ENCODE measurements at regions not wholly inside any gene's neighbourhood (a gene's known extent, or its start where the extent isn't known, plus 50 kb on each side); places are given as distances from the start of the nearest gene placed in this dataset.
A peak's percentile ranks its signal among the peaks of the same experiment; 100 is the strongest.

GRCh38 chr7:69217516-69218350, 380.5 kb upstream of the AUTS2 start:
- H3K36me3 ChIP-seq (ENCODE audit: insufficient read depth, low read length): no peaks in the 10 kb centered on the region
- no peaks in the 10 kb centered on the region for H3K36me3 Mint-ChIP-seq
- intact Hi-C loops (cut with micrococcal nuclease): no loop called here
- POLR2A ChIA-PET (ENCODE audit: partially characterized antibody): no interaction called here
- H3K27me3 Mint-ChIP-seq: no peaks in the 10 kb centered on the region
- H3K4me3 Mint-ChIP-seq: no peak overlapping the region
- CTCF ChIA-PET (ENCODE audit: partially characterized antibody): no interaction called here
- H3K4me1 ChIP-seq (ENCODE audit: insufficient read depth, low read length): no peaks in the 10 kb centered on the region
- peaks cover 0 to 16% (median 7%) of the 10 kb centered on the region in 8 donors for H3K9me3 Mint-ChIP-seq
- no peak for DNase-seq
- H3K27ac ChIP-seq (ENCODE audit: low read depth, low read length): no peak overlapping the region
- H3K9me3 ChIP-seq (ENCODE audit: control insufficient read depth in 1 of 2, low read length in 2 of 2): no peaks in the 10 kb centered on the region
- no peaks in the 10 kb centered on the region for H3K27me3 ChIP-seq (ENCODE audit: insufficient read depth, low read length)
- H3K4me3 ChIP-seq (ENCODE audit: low read length in 2 of 2): no peak overlapping the region
- no peaks in the 10 kb centered on the region for H3K4me1 Mint-ChIP-seq
- no peak overlapping the region for H3K27ac Mint-ChIP-seq

GRCh38 chr7:69218576-69218975, 379.7 kb upstream of the AUTS2 start:
- no peak overlapping the region for H3K27ac Mint-ChIP-seq
- ChIA-PET CTCF (ENCODE audit: partially characterized antibody) (no interaction called here), POLR2A (ENCODE audit: partially characterized antibody) (no interaction called here)
- no peaks in the 10 kb centered on the region for H3K9me3 ChIP-seq (ENCODE audit: control insufficient read depth in 1 of 2, low read length in 2 of 2)
- intact Hi-C loops (cut with micrococcal nuclease): no loop called here
- no peaks in the 10 kb centered on the region for H3K4me1 Mint-ChIP-seq
- no peak for DNase-seq
- H3K27me3 Mint-ChIP-seq: no peaks in the 10 kb centered on the region
- H3K27me3 ChIP-seq (ENCODE audit: insufficient read depth, low read length): no peaks in the 10 kb centered on the region
- no peaks in the 10 kb centered on the region for H3K36me3 ChIP-seq (ENCODE audit: insufficient read depth, low read length)
- no peak overlapping the region for H3K4me3 Mint-ChIP-seq
- H3K4me3 ChIP-seq (ENCODE audit: low read length in 2 of 2): no peak overlapping the region
- H3K9me3 Mint-ChIP-seq: peaks cover 0 to 16% (median 7%) of the 10 kb centered on the region in 8 donors
- H3K36me3 Mint-ChIP-seq: no peaks in the 10 kb centered on the region
- H3K4me1 ChIP-seq (ENCODE audit: insufficient read depth, low read length): no peaks in the 10 kb centered on the region
- no peak overlapping the region for H3K27ac ChIP-seq (ENCODE audit: low read depth, low read length)

GRCh38 chr7:69219381-69219780, 378.9 kb upstream of the AUTS2 start:
- POLR2A ChIA-PET (ENCODE audit: partially characterized antibody): no interaction called here
- CTCF ChIA-PET (ENCODE audit: partially characterized antibody): no interaction called here
- no peaks in the 10 kb centered on the region for H3K27me3 ChIP-seq (ENCODE audit: insufficient read depth, low read length)
- Mint-ChIP-seq H3K27me3 (no peaks in the 10 kb centered on the region), H3K4me1 (no peaks in the 10 kb centered on the region), H3K36me3 (no peaks in the 10 kb centered on the region), H3K4me3 (no peak overlapping the region), H3K27ac (no peak overlapping the region), H3K9me3 (peaks cover 0 to 13% (median 8%) of the 10 kb centered on the region in 8 donors)
- H3K36me3 ChIP-seq (ENCODE audit: insufficient read depth, low read length): no peaks in the 10 kb centered on the region
- no peaks in the 10 kb centered on the region for H3K4me1 ChIP-seq (ENCODE audit: insufficient read depth, low read length)
- H3K9me3 ChIP-seq (ENCODE audit: control insufficient read depth in 1 of 2, low read length in 2 of 2): no peaks in the 10 kb centered on the region
- no peak for DNase-seq
- intact Hi-C loops (cut with micrococcal nuclease): no loop called here
- no peak overlapping the region for H3K27ac ChIP-seq (ENCODE audit: low read depth, low read length)
- no peak overlapping the region for H3K4me3 ChIP-seq (ENCODE audit: low read length in 2 of 2)

GRCh38 chr7:69225259-69225943, 372.9 kb upstream of the AUTS2 start:
- H3K9me3 ChIP-seq (ENCODE audit: control insufficient read depth in 1 of 2, low read length in 2 of 2): no peaks in the 10 kb centered on the region
- intact Hi-C loops (cut with micrococcal nuclease): no loop called here
- POLR2A ChIA-PET (ENCODE audit: partially characterized antibody): no interaction called here

GRCh38 chr7:69228212-69228811, 370.0 kb upstream of the AUTS2 start:
- peaks cover 2% of the 10 kb centered on the region in 2 donors for H3K27me3 Mint-ChIP-seq
- intact Hi-C loops (cut with micrococcal nuclease): no loop called here
- peaks cover 0 to 2% (median 0%) of the 10 kb centered on the region in 4 donors for H3K4me1 Mint-ChIP-seq
- H3K9me3 Mint-ChIP-seq: peaks cover 0 to 21% (median 7%) of the 10 kb centered on the region in 8 donors
- no peaks in the 10 kb centered on the region for H3K36me3 Mint-ChIP-seq
- Histone ChIP-seq H3K9me3 (ENCODE audit: control insufficient read depth in 1 of 2, low read length in 2 of 2) (no peaks in the 10 kb centered on the region), H3K36me3 (ENCODE audit: insufficient read depth, low read length) (no peaks in the 10 kb centered on the region), H3K27ac (ENCODE audit: low read depth, low read length) (no peak overlapping the region), H3K4me3 (ENCODE audit: low read length in 2 of 2) (no peak overlapping the region), H3K4me1 (ENCODE audit: insufficient read depth, low read length) (no peaks in the 10 kb centered on the region), H3K27me3 (ENCODE audit: insufficient read depth, low read length) (no peaks in the 10 kb centered on the region)
- ChIA-PET CTCF (ENCODE audit: partially characterized antibody) (no interaction called here), POLR2A (ENCODE audit: partially characterized antibody) (no interaction called here)
- DNase-seq: no peak
- H3K4me3 Mint-ChIP-seq: peak overlapping the region in 1 of 8 donors; percentile 56
- no peak overlapping the region for H3K27ac Mint-ChIP-seq

More at GRCh38 chr7:69225259-69225943, 372.9 kb upstream of the AUTS2 start:
- Histone ChIP-seq H3K27ac (ENCODE audit: low read depth, low read length) (no peak overlapping the region), H3K36me3 (ENCODE audit: insufficient read depth, low read length) (no peaks in the 10 kb centered on the region), H3K4me1 (ENCODE audit: insufficient read depth, low read length) (no peaks in the 10 kb centered on the region), H3K4me3 (ENCODE audit: low read length in 2 of 2) (no peak overlapping the region), H3K27me3 (ENCODE audit: insufficient read depth, low read length) (no peaks in the 10 kb centered on the region)
- no peaks in the 10 kb centered on the region for H3K27me3 Mint-ChIP-seq
- peaks cover 0 to 26% (median 10%) of the 10 kb centered on the region in 8 donors for H3K9me3 Mint-ChIP-seq
- H3K36me3 Mint-ChIP-seq: no peaks in the 10 kb centered on the region
- no peaks in the 10 kb centered on the region for H3K4me1 Mint-ChIP-seq
- CTCF ChIA-PET (ENCODE audit: partially characterized antibody): no interaction called here
- no peak overlapping the region for H3K4me3 Mint-ChIP-seq
- H3K27ac Mint-ChIP-seq: peak overlapping the region in 1 of 7 donors; percentile 15
- DNase-seq: no peak

DNA sequence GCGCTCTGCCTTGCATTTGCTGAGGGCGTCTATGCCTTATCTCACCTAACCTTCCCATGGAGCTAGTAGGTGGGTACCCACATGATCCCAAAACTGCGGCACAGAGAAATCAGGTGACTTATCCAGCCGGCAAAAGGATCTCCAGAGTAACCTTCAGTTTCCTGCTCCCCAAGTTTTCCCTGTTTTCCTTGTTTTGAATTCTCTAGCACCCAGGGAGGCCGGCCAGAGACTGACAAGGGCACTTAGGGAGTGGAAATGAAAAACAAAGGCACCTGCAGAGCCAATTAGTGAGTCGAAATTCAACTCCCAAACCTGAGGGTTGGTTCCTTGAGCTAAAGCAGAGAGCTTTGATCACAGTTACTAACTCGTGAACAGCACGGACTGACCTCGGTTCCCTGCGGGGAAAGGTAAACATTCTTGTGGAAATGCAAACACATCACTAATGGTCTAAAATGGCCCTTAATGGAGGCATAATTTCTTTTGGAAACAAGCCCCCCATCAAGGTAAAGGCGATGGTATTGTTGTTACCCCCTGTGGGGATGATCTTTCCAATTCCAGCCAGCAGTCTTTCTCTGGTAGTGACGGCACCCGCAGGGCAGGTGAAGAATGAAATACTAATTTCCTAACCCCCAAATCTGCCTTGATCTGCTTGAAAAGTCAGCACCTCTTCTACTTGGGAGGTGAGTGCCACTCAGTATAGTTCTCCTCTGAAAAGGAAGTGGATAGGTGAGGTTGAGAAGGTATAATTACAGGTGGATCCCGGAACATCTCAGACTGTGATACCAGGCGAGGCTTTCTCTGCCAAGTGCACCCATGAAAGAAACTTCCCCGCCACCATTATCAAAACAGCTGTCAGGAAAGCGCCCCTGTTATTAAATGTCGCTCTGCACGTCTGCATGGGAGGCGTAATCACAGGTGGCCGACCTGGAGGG, 365.6 kb upstream of the AUTS2 start:
- intact Hi-C loops (cut with micrococcal nuclease): no loop called here
- Histone ChIP-seq H3K4me3 (ENCODE audit: low read length in 2 of 2) (no peak overlapping the region), H3K9me3 (ENCODE audit: control insufficient read depth in 1 of 2, low read length in 2 of 2) (no peaks in the 10 kb centered on the region), H3K36me3 (ENCODE audit: insufficient read depth, low read length) (no peaks in the 10 kb centered on the region), H3K27me3 (ENCODE audit: insufficient read depth, low read length) (no peaks in the 10 kb centered on the region), H3K27ac (ENCODE audit: low read depth, low read length) (no peak overlapping the region), H3K4me1 (ENCODE audit: insufficient read depth, low read length) (no peaks in the 10 kb centered on the region)
- Mint-ChIP-seq H3K27ac (no peak overlapping the region), H3K4me3 (no peak overlapping the region), H3K36me3 (no peaks in the 10 kb centered on the region), H3K9me3 (peaks cover 0 to 15% (median 6%) of the 10 kb centered on the region in 8 donors), H3K4me1 (peaks cover 0 to 2% (median 0%) of the 10 kb centered on the region in 4 donors), H3K27me3 (peaks cover 2% of the 10 kb centered on the region in 2 donors)
- ChIA-PET POLR2A (ENCODE audit: partially characterized antibody) (no interaction called here), CTCF (ENCODE audit: partially characterized antibody) (no interaction called here)
- DNase-seq: no peak

GRCh38 chr7:69237541-69237940, 360.7 kb upstream of the AUTS2 start:
- no peaks in the 10 kb centered on the region for H3K9me3 ChIP-seq (ENCODE audit: control insufficient read depth in 1 of 2, low read length in 2 of 2)
- no peaks in the 10 kb centered on the region for H3K27me3 ChIP-seq (ENCODE audit: insufficient read depth, low read length)
- no peak overlapping the region for H3K27ac Mint-ChIP-seq
- no peaks in the 10 kb centered on the region for H3K36me3 ChIP-seq (ENCODE audit: insufficient read depth, low read length)
- H3K36me3 Mint-ChIP-seq: no peaks in the 10 kb centered on the region
- no peak overlapping the region for H3K4me3 ChIP-seq (ENCODE audit: low read length in 2 of 2)
- H3K27ac ChIP-seq (ENCODE audit: low read depth, low read length): no peak overlapping the region
- no peaks in the 10 kb centered on the region for H3K4me1 ChIP-seq (ENCODE audit: insufficient read depth, low read length)
- peaks cover 2% of the 10 kb centered on the region in 2 donors for H3K27me3 Mint-ChIP-seq
- no peak overlapping the region for H3K4me3 Mint-ChIP-seq
- no peak for DNase-seq
- intact Hi-C loops (cut with micrococcal nuclease): no loop called here
- ChIA-PET CTCF (ENCODE audit: partially characterized antibody) (no interaction called here), POLR2A (ENCODE audit: partially characterized antibody) (no interaction called here)
- peaks cover 0 to 26% (median 7%) of the 10 kb centered on the region in 8 donors for H3K9me3 Mint-ChIP-seq
- peaks cover 0 to 2% (median 0%) of the 10 kb centered on the region in 4 donors for H3K4me1 Mint-ChIP-seq
